ENCODE measurements at regions not wholly inside any gene's neighbourhood (a gene's known extent, or its start where the extent isn't known, plus 50 kb on each side); places are given as distances from the start of the nearest gene placed in this dataset.

DNA sequence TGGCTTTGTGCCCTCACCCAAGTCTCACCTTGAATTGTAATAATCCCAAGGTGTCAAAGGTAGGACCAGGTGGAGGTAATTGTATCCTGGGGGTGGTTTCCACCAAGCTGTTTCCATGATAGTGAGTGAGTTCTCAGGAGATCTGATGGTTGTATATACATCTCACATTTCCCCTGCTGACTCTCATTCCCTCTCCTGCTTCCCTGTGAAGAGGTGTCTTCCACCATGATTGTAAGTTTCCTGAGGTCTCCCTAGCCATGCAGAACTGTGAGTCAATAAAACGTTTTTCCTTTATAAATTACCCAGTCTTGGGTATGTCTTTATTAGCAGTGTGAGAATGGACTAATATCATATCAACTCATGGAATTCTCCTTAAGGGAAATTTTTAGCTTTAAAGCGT is 302.6 kb downstream of the LIG4 start:
- no peaks in the 10 kb centered on the region for H3K36me3 Mint-ChIP-seq (ENCODE audit: low read depth)
- no peaks in the 10 kb centered on the region for H3K4me1 Mint-ChIP-seq (ENCODE audit: low read depth)
- no peak overlapping the region for H3K4me3 ChIP-seq (ENCODE audit: low read length)
- no peak overlapping the region for H3K27ac Mint-ChIP-seq
- intact Hi-C loops (cut with DNase I, micrococcal nuclease): no loop called here
- H3K27ac ChIP-seq (ENCODE audit: low read depth in 1 of 2, low read length in 2 of 2): no peak overlapping the region
- peaks cover 0 to 8% of the 10 kb centered on the region in 2 experiments for H3K9me3 ChIP-seq (ENCODE audit: control insufficient read depth in 1 of 2, insufficient read depth in 1 of 2, low read length in 2 of 2)
- DNase-seq: no peak
- ChIA-PET CTCF (no interaction called here), POLR2A (no interaction called here)
- TF ChIP-seq, protein P1, sequence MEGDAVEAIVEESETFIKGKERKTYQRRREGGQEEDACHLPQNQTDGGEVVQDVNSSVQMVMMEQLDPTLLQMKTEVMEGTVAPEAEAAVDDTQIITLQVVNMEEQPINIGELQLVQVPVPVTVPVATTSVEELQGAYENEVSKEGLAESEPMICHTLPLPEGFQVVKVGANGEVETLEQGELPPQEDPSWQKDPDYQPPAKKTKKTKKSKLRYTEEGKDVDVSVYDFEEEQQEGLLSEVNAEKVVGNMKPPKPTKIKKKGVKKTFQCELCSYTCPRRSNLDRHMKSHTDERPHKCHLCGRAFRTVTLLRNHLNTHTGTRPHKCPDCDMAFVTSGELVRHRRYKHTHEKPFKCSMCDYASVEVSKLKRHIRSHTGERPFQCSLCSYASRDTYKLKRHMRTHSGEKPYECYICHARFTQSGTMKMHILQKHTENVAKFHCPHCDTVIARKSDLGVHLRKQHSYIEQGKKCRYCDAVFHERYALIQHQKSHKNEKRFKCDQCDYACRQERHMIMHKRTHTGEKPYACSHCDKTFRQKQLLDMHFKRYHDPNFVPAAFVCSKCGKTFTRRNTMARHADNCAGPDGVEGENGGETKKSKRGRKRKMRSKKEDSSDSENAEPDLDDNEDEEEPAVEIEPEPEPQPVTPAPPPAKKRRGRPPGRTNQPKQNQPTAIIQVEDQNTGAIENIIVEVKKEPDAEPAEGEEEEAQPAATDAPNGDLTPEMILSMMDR (IDR thresholded peaks at IDR 0.05): no peak
- H3K4me1 ChIP-seq (ENCODE audit: insufficient read depth, low read length): no peaks in the 10 kb centered on the region
- H3K27me3 Mint-ChIP-seq: no peaks in the 10 kb centered on the region
- H3K27me3 ChIP-seq (ENCODE audit: control insufficient read depth in 1 of 2, insufficient read depth in 2 of 2, low read length in 2 of 2): no peaks in the 10 kb centered on the region
- H3K36me3 ChIP-seq (ENCODE audit: insufficient read depth, low read length): no peaks in the 10 kb centered on the region
- no peak for ATAC-seq (ENCODE audit: poor library complexity)
- peaks cover 13% of the 10 kb centered on the region for H3K9me3 Mint-ChIP-seq
- no peak overlapping the region for H3K4me3 Mint-ChIP-seq

DNA sequence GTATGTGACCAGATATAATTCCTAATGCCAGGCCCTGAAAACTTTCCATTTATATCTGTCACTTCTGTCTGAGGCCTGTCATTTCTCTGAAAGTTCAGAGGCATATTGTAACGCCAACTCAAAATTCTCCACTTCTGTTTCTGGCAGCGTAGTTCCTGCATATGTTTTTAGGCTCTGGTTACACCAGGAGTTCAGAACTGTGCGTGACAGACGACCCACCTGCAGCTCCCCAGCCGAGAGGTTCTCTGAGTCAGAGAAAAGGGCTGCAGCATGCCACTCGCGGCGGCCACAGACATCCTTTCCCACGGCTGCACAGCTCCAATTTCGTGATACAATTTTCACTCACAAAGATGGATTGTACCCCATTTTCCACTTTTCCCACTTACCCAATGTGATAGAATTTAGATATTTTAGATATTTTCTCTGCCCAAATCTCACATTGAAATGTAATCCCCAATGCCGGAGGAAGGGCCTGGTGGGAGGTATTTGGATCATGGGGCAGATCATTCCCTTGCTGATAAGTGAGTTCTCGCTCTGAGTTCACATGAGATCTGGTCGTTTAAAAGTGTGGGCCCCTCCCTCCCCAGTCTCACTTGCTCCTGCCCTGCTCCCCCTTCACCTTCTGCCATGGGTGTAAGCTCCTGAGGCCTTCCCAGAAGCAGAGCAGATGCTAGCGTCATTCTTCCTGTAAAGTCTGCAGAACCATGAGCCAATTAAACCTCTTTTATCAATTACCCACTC is 308.1 kb downstream of the LIG4 start:
- DNase-seq (no peak), ATAC-seq (ENCODE audit: poor library complexity) (no peak)
- Histone ChIP-seq H3K27me3 (ENCODE audit: control insufficient read depth in 1 of 2, insufficient read depth in 2 of 2, low read length in 2 of 2) (no peaks in the 10 kb centered on the region), H3K27ac (ENCODE audit: low read depth in 1 of 2, low read length in 2 of 2) (no peak overlapping the region), H3K36me3 (ENCODE audit: insufficient read depth, low read length) (no peaks in the 10 kb centered on the region), H3K4me3 (ENCODE audit: low read length) (no peak overlapping the region), H3K4me1 (ENCODE audit: insufficient read depth, low read length) (no peaks in the 10 kb centered on the region), H3K9me3 (ENCODE audit: control insufficient read depth in 1 of 2, insufficient read depth in 1 of 2, low read length in 2 of 2) (no peaks in the 10 kb centered on the region)
- POLR2A ChIA-PET: no interaction called here
- H3K27ac Mint-ChIP-seq: no peak overlapping the region
- peaks cover 9% of the 10 kb centered on the region for H3K9me3 Mint-ChIP-seq
- no peaks in the 10 kb centered on the region for H3K27me3 Mint-ChIP-seq
- intact Hi-C loops (cut with DNase I, micrococcal nuclease): no loop called here
- no peaks in the 10 kb centered on the region for H3K36me3 Mint-ChIP-seq (ENCODE audit: low read depth)
- no peaks in the 10 kb centered on the region for H3K4me1 Mint-ChIP-seq (ENCODE audit: low read depth)
- CTCF ChIA-PET: no interaction called here
- H3K4me3 Mint-ChIP-seq: no peak overlapping the region
- TF ChIP-seq, protein P1 (IDR thresholded peaks at IDR 0.05): no peak

DNA sequence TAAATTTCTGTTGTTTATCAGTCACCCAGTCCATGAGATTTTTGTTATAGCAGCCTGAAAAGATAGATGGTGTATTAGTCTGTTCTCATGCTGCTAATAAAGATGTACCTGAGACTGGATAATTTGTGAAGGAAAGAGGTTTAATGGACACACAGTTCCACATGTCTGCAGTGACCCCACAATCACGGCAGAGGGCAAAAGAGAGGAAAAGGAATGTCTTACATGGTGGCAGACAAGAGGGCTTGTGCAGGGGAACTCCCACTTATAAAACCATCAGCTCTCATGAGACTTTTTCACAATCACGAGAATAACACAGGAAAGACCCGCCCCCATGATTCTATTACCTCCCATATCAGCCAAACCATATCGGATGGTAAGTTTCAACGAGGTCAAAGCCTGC is 309.2 kb downstream of the LIG4 start:
- ChIA-PET POLR2A (no interaction called here), CTCF (no interaction called here)
- intact Hi-C loops (cut with DNase I, micrococcal nuclease): no loop called here
- Histone ChIP-seq H3K36me3 (ENCODE audit: insufficient read depth, low read length) (no peaks in the 10 kb centered on the region), H3K9me3 (ENCODE audit: control insufficient read depth in 1 of 2, insufficient read depth in 1 of 2, low read length in 2 of 2) (no peaks in the 10 kb centered on the region), H3K4me3 (ENCODE audit: low read length) (no peak overlapping the region), H3K4me1 (ENCODE audit: insufficient read depth, low read length) (no peaks in the 10 kb centered on the region), H3K27ac (ENCODE audit: low read depth in 1 of 2, low read length in 2 of 2) (no peak overlapping the region), H3K27me3 (ENCODE audit: control insufficient read depth in 1 of 2, insufficient read depth in 2 of 2, low read length in 2 of 2) (no peaks in the 10 kb centered on the region)
- no peaks in the 10 kb centered on the region for H3K36me3 Mint-ChIP-seq (ENCODE audit: low read depth)
- TF ChIP-seq, protein P1 (IDR thresholded peaks at IDR 0.05): no peak
- H3K27ac Mint-ChIP-seq: no peak overlapping the region
- H3K27me3 Mint-ChIP-seq: no peaks in the 10 kb centered on the region
- peaks cover 9% of the 10 kb centered on the region for H3K9me3 Mint-ChIP-seq
- DNase-seq (no peak), ATAC-seq (ENCODE audit: poor library complexity) (no peak)
- no peak overlapping the region for H3K4me3 Mint-ChIP-seq
- no peaks in the 10 kb centered on the region for H3K4me1 Mint-ChIP-seq (ENCODE audit: low read depth)

All from CD4-positive, alpha-beta T cell (primary cell).